PC-3 (cell line): ENCODE measurements at regions not wholly inside any gene's neighbourhood (a gene's known extent, or its start where the extent isn't known, plus 50 kb on each side); places are given as distances from the start of the nearest gene placed in this dataset.

ENCODE experiments used
- ATAC-seq: fragments of 200-7000 bp; cut with Tn5 transposase; 2 replicates; pipeline ENCODE4 v1.9.1; 2020; ENCODE audit warnings: mild to moderate bottlenecking, moderate library complexity
- BruUV-seq: library from RNA; stranded (reverse); fragments of 400-500 nt; replicated peaks from 2 replicates; lab custom pipeline; 2021; lab: Mats Ljungman, UMichigan
- CTCF ChIA-PET: fragments of 300-600 bp; sonication (Branson Sonifier 250); formaldehyde crosslinking; loops from one replicate; lab custom pipeline; 2022; ENCODE audit warnings: antibody characterized with exemption; lab: Charles Lee
- POLR2A ChIA-PET: fragments of 300-600 bp; sonication (Branson Sonifier 250); formaldehyde crosslinking; loops from one replicate; lab custom pipeline; 2022; ENCODE audit warnings: antibody characterized with exemption; ENCODE audit not compliant: unreplicated experiment; lab: Charles Lee
- DNase-seq: peaks from one replicate; pipeline ENCODE4 v3.0.0-alpha.2; 2015
- H2AFZ ChIP-seq: fragments of 300-600 bp; sonication (generic); 2 replicates; pipeline ENCODE4 v1.6.0; 2016; ENCODE audit warnings: antibody characterized with exemption, low read length
- H3F3A ChIP-seq: fragments of 300-600 bp; sonication (generic); one replicate; pipeline ENCODE4 v1.6.0; 2017; ENCODE audit warnings: antibody characterized with exemption, low read length, control low read depth, mild to moderate bottlenecking; ENCODE audit not compliant: unreplicated experiment
- H3K27ac ChIP-seq: fragments of 300-600 bp; sonication (generic); 2 replicates; pipeline ENCODE4 v1.5.1; 2016; ENCODE audit warnings: mild to moderate bottlenecking, low read length
- H3K27me3 ChIP-seq: fragments of 300-600 bp; sonication (generic); 2 replicates; pipeline ENCODE4 v1.6.1; 2016; ENCODE audit warnings: low read length, mixed read lengths
- H3K36me3 ChIP-seq: fragments of 300-600 bp; sonication (generic); 2 replicates; pipeline ENCODE4 v1.6.1; 2016; ENCODE audit warnings: low read depth, mixed run types, low read length, mixed read lengths
- H3K4me1 ChIP-seq: fragments of 300-600 bp; sonication (generic); 2 replicates; pipeline ENCODE4 v1.5.1; 2016; ENCODE audit warnings: low read length; ENCODE audit not compliant: insufficient read depth
- H3K4me2 ChIP-seq: fragments of 300-600 bp; sonication (generic); 2 replicates; pipeline ENCODE4 v1.6.0; 2016; ENCODE audit warnings: low read length
- H3K4me3 ChIP-seq: fragments of 300-600 bp; sonication (generic); 2 replicates; pipeline ENCODE4 v1.5.1; 2016; ENCODE audit warnings: mild to moderate bottlenecking, low read length, mixed read lengths
- H3K79me2 ChIP-seq: fragments of 300-600 bp; sonication (generic); 2 replicates; pipeline ENCODE4 v1.6.1; 2017; ENCODE audit warnings: low read length, mixed read lengths
- H3K9ac ChIP-seq: fragments of 300-600 bp; sonication (generic); 2 replicates; pipeline ENCODE4 v1.6.0; 2016; ENCODE audit warnings: mild to moderate bottlenecking, low read length
- H3K9me2 ChIP-seq: fragments of 300-600 bp; sonication (generic); replicated peaks from 2 replicates; pipeline ENCODE4 v1.6.1; 2016; ENCODE audit warnings: mixed run types, low read length, mixed read lengths
- H3K9me3 ChIP-seq: fragments of 300-600 bp; sonication (generic); 2 replicates; pipeline ENCODE4 v1.6.1; 2016; ENCODE audit warnings: low read length, mixed read lengths
- H4K20me1 ChIP-seq: fragments of 300-600 bp; sonication (generic); 2 replicates; pipeline ENCODE4 v1.6.1; 2016; ENCODE audit warnings: low read length, mixed read lengths
- EZH2 ChIP-seq: fragments of 300-600 bp; sonication (generic); IDR thresholded peaks from one replicate; pipeline ENCODE4 v1.6.1; 2017; ENCODE audit warnings: antibody characterized with exemption, mild to moderate bottlenecking, low read length; ENCODE audit not compliant: unreplicated experiment
- EZH2phosphoT487 ChIP-seq: fragments of 300-600 bp; sonication (generic); IDR thresholded peaks from 2 replicates; pipeline ENCODE4 v1.6.1; 2018; ENCODE audit warnings: mild to moderate bottlenecking, antibody characterized with exemption, low read length, borderline replicate concordance
- intact Hi-C: fragments of 100-400 bp; cut with micrococcal nuclease; formaldehyde crosslinking; loops from 2 replicates; pipeline ENCODE4 v1.9.0; 2023
- TF ChIP-seq, protein P1 (sequence below): fragments of 300-600 bp; sonication (generic); conservative IDR thresholded peaks from 2 replicates; pipeline ENCODE4 v1.5.1; 2017; ENCODE audit warnings: antibody characterized with exemption, low read depth, mild to moderate bottlenecking, low read length

GRCh38 chr1:199854686-199855321 is 172.7 kb upstream of the NR5A2 start:
- peaks cover 22% of the 10 kb centered on the region for H3K4me1 ChIP-seq
- BruUV-seq = no TSS peak

DNA sequence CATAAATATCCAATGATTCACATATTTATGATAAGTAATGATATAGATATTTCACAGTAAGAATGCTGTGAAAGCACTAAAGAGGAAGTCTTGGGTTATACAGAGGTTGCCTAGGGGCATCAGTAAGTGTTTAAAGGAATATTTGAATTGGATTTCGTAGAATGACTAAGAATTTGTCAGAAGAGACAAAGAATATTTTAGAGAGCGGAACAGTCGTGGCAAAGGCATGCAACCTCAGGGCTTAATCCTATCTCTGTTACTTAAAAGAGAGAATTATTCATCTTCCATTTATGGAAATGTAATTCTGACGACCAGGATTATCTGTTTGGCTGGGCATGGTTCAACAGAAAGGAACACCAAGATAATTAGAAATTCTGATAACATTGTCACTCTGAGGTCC is 171.9 kb upstream of the NR5A2 start:
- no peak overlapping the region for H3K9ac ChIP-seq

More at GRCh38 chr1:199854686-199855321, 172.7 kb upstream of the NR5A2 start:
- intact Hi-C loops = loop anchor here (5.0 to 10.0 kb wide), 3 partner anchors 160 to 322 kb away; no protein-coding TSS in a partner anchor
- Histone ChIP-seq H3K79me2 (no peaks in the 10 kb centered on the region), H3K36me3 (no peaks in the 10 kb centered on the region), H2AFZ (no peak overlapping the region), H3K9ac (no peak overlapping the region), H3K27me3 (peaks cover 3% of the 10 kb centered on the region; the same call in 1 of the 2 replicates), H4K20me1 (no peaks in the 10 kb centered on the region), H3F3A (no peaks in the 10 kb centered on the region), H3K27ac (no peak overlapping the region), H3K4me2 (no peak overlapping the region), H3K9me3 (no peaks in the 10 kb centered on the region), H3K4me3 (no peak overlapping the region), H3K9me2 (peaks cover 9% of the 10 kb centered on the region; the same call in 1 of the 2 replicates)
- ChIA-PET POLR2A (no interaction called here), CTCF (no interaction called here)
- ATAC-seq (no peak), DNase-seq (no peak)
- TF ChIP-seq EZH2 (no peak), EZH2phosphoT487 (no peak)
- TF ChIP-seq, protein P1, sequence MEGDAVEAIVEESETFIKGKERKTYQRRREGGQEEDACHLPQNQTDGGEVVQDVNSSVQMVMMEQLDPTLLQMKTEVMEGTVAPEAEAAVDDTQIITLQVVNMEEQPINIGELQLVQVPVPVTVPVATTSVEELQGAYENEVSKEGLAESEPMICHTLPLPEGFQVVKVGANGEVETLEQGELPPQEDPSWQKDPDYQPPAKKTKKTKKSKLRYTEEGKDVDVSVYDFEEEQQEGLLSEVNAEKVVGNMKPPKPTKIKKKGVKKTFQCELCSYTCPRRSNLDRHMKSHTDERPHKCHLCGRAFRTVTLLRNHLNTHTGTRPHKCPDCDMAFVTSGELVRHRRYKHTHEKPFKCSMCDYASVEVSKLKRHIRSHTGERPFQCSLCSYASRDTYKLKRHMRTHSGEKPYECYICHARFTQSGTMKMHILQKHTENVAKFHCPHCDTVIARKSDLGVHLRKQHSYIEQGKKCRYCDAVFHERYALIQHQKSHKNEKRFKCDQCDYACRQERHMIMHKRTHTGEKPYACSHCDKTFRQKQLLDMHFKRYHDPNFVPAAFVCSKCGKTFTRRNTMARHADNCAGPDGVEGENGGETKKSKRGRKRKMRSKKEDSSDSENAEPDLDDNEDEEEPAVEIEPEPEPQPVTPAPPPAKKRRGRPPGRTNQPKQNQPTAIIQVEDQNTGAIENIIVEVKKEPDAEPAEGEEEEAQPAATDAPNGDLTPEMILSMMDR = no peak

More for the DNA sequence above, 171.9 kb upstream of the NR5A2 start:
- Histone ChIP-seq H3K27ac (no peak overlapping the region), H3K27me3 (peaks cover 3% of the 10 kb centered on the region; the same call in 1 of the 2 replicates), H3F3A (no peaks in the 10 kb centered on the region), H3K9me3 (no peaks in the 10 kb centered on the region), H4K20me1 (no peaks in the 10 kb centered on the region), H3K36me3 (no peaks in the 10 kb centered on the region), H3K79me2 (no peaks in the 10 kb centered on the region), H3K4me3 (no peak overlapping the region), H3K4me2 (no peak overlapping the region), H3K4me1 (peaks cover 24% of the 10 kb centered on the region), H3K9me2 (peaks cover 9% of the 10 kb centered on the region; the same call in 1 of the 2 replicates), H2AFZ (no peak overlapping the region)
- intact Hi-C loops = loop anchor here (5.0 to 10.0 kb wide), 3 partner anchors 161 to 322 kb away; no protein-coding TSS in a partner anchor
- TF ChIP-seq EZH2 (no peak), EZH2phosphoT487 (no peak)
- TF ChIP-seq, protein P1 = no peak
- DNase-seq = peak; percentile 72
- peak; percentile 2; the same call in 1 of the 2 replicates for ATAC-seq
- POLR2A ChIA-PET = no interaction called here
- BruUV-seq = no TSS peak
- CTCF ChIA-PET = no interaction called here
